Midbrain (tissue), 1 donor: ENCODE measurements at regions not wholly inside any gene's neighbourhood (a gene's known extent, or its start where the extent isn't known, plus 50 kb on each side); places are given as distances from the start of the nearest gene placed in this dataset.
A peak's percentile ranks its signal among the peaks of the same experiment; 100 is the strongest.

Experiments
- DNase-seq: peaks from one replicate; lab custom pipeline; 2025; lab: John Stamatoyannopoulos, UW

DNA sequence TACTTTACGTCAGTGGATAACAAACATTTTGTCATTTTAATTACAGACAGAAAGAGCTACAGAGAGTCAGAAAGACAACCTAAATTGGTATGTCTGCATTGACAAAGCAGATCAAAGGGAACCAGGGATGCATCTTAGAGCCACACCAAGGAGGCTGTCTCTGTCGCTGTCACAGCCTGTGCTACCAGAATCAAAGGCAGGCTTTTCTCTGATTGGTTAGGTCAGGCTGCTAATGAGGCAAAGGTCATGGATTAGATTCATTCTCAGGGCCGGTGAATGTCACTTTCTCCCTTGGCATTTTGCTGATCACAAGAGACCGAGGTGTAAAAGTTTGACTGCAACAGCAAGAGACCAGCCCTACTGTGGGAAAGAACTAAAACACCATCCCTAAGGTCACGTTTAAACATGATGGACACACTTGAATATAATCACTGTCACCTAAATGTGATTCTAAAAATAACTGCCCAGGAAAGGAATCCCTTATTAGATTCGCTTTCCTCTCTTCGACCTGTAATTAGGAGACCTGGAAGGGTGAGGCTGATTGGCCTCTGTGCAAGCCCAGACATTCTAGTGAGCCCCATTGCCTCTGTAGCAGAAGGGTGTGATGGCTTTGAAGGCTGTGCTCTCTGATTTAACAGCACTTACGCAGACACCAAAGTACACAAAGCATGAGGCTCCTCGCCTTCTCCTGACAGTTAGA is 314.4 kb upstream of the NBEA start:
- no peak for DNase-seq

DNA sequence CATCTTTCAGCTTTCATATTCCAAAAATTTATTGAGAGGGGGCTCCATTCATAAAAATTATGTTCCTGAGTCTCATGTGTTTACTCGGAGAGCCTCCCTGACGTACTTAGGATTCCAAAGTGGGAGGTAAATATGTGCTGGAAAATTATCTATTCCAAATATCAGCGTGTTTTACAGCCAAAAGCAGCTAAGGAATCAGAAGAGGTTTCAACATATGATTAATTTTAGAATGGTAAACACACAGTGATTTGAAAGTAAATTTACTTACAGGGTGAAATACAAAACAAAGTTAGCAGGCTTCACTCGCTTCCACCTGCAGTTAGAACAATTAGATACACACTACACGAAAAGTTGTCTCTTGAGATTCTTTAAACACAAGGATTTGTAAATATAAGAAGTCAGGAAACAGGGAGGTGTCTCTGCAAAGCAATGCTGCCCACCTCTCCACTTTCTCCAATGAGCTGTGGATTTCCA is 313.8 kb upstream of the NBEA start:
- DNase-seq = no peak

- no peak for DNase-seq
Observed at GRCh38 chr13:34634448-34634847, 307.6 kb upstream of the NBEA start.

DNA sequence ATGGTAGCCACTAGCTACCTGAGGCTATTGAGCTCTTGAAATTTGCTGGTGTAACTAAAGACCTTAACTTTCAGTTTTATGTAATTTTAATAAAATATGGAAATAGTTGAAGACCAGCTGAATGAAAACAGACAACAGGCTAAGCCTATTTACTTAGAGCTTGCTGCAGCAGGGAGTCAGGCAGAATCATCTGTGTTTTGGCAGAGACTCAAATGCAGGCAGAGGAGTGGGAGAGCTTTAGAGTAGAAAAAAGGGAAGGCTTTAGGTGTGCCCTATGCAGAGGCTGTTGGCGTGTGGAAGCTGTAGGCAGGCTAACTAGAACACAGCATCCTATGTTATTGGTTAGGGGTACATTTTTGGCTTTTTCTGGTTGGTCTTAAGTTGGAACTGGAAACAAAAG is 304.9 kb upstream of the NBEA start:
- DNase-seq = no peak

GRCh38 chr13:34637636-34638035 is 304.4 kb upstream of the NBEA start:
- DNase-seq = no peak

DNA sequence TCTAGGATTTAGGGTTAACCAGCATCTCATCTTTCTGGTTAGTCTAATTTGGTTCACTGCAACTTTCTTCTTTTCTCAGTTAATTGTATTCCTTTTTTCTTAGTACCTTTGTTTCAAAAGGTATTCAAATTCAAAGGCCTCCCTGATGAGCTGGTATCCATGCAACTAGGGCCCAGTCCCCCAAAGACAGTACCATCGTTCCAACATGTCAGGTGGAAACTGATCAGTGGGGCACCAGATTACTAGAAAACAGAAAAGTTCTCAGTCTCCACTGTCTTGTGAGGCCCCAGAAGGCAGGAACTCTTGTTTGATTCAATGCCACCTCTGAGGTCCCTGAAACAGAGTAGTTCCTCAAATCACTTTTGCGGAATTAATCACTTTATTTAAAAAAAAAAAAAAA is 303.2 kb upstream of the NBEA start:
- no peak for DNase-seq

DNA sequence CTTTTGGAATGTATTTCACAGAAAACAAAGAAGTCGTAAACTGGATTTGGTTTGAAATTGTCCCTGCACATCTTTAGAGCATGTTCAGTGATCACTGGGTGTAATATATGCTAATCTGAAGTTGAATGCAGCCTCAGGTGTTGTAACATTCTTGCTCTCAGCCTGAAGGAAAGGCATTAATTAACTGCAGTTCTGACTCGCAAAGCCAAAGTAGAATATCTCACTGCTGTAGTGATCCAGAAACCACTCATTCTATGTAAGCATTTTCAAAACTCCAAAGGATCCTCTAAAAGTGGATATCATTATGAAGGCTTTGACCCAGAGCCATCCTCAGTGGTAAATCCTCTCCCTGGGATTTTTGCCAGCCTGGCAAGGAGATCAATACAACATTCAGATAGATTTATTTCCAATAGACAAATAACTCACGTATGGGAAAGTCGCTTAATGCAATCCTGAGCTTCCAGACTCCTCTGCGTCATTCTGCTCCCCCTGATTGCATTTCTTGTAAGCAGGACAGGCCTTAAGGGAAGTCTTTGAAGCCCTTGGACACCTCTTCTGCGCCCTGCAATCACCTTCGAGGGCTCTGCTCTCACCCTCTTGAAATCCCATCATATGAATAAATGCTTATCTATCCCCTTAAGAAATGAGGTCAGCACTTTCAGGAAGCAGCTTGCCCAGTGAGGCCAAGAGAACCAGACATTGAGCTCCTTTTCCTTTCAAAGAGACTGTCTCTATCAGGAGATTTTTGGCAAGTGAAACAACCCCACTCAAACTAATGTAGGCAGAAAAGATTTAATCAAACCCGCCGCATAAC is 301.7 kb upstream of the NBEA start:
- no peak for DNase-seq

DNA sequence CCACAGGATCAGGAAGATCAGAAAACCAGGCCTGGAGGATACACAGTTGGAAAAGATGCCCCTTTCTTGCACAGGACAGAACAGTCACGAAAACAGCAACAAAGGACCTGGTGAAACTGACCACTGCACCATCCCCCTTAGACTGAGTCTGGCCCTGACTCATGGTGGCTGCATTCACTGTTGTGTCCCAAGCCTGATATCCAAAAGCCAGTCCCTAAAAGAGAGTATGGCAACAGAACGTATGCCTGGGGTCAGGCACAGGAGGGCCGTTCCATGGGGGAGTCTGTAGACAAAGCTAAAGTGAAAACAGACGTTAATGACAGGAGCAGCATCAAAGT is 301.1 kb upstream of the NBEA start:
- DNase-seq = no peak

DNA sequence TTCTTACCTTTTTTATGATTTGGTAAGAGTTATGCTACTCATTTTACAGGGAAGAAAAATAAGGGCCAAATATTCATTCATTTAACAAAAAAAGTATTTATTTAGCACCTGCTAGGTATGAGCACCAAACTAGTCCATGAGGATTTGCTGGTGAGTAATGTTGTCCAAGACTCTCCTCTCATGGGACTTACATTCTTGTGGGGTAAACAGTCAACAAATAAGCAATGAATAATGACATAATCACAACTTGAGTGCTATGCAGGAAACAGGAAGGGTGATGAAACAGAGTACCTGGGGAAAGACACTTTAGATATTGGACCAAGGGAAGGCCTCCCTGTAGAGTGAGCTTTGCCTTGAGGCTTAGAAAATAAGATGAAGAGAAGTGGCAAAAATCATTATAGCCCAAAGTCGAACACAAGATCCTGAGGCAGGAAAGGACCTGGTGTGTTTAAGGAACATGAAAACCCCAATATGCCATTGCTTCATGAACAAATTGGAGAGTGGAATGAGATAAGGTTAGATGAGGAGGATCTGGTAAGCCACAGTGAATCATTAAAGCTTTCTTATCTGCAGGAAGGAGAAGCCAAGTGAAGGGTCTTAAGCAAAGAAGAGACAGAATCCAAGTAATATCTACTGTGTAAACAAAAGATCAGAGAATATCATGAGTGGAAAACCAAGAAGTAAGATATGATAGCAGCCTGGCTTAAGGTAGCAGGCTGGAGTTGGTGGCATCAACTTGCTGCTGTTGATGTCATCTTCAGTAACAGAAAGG is 294.5 kb upstream of the NBEA start:
- DNase-seq = no peak

- DNase-seq = no peak
Observed at GRCh38 chr13:34654203-34654602, 287.9 kb upstream of the NBEA start.

DNA sequence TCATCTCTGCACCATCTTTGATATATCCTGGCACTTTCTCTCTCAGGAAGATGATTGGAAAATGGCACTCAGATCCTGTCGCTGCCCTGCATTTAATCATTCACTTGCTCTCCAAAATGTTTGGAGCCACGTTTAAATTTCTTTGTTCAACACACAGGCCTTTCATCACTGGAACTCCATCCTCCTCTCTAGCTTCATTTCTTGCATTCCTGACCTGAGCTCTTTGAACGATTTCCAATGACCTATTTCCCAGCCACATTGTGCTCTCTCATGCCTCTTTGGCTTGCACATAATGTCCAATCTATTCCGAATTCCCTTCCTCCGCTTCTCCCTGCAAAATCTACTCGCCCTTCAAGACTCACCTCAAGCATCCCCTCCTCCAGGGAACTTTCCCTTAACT is 287.4 kb upstream of the NBEA start:
- DNase-seq = no peak

DNA sequence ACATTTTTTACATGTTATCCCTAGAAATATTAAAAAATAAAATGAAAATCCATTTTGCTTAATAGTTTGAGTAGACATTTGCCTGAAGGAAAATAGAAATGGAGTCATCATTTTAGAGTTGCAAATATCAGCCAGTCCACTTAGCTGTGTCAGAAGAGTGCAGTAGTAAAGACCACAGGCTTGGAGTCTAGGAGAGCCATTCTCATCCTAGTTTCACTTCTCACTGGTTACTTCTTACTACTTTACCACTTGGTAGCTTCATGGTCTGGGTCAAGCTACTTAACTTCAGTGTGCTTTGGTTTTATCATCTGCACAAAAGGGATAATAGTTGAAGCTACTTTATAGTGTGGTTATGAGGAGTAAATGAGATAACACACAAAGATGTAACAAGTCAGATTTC is 286.5 kb upstream of the NBEA start:
- DNase-seq = no peak

DNA sequence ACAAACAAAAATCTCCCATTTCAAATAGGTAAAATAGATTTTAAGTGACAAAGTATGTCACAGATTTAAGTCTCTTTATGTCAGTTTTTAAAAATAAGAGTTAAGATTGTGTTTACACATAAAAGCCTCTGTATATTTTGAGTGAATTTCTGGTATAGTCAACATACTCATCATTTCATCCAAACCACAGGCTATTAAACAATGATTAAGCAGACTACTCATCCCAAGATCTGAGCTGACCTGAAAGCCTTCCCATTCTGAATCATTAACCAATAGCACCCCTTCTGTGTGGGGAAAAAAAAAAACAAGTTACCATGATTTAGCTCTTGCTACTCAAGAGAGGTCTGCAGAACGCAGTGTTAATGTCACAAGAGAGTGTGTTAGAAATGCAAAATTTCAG is 284.4 kb upstream of the NBEA start:
- DNase-seq = no peak

- no peak for DNase-seq
Observed at GRCh38 chr13:34667286-34668218, 274.5 kb upstream of the NBEA start.

GRCh38 chr13:34671137-34671536 is 270.9 kb upstream of the NBEA start:
- peak; percentile 58 for DNase-seq

DNA sequence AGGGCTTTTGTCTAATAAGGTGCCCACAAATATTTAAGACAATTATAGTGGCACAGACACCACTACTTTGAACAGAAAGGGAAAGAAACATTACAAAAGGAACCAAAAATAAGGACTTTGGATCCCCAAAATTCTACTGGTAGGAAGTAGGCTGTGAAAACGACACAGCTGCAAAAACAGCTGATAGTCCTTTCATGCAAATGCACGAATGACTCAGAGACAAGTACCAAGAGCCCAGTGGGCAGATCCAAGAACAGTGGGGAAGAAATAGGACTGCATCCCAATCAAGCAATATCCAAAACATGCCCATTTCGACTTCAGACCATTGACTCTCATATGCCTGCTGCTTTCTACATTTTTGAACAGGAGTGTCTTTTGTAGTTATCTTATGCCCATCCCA is 269.4 kb upstream of the NBEA start:
- DNase-seq = no peak

DNA sequence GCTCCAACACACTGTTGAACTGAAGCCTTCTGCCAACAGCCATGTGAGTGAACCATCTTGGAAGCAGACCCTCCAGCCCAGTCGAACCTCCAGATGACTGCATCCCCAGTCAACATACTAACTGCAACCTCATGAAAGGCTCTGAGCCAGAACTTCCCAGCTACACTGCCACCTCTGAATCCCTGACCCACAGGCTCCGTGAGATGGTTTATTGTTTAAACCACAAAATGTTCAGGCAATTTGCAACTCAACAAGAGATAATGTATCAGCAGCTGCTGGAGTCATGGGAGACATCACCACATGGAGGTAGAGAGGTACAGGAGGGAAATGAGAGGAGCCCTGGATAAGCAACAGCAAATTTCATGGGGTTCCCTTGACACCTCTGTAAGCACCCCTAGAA is 266.4 kb upstream of the NBEA start:
- no peak for DNase-seq

DNA sequence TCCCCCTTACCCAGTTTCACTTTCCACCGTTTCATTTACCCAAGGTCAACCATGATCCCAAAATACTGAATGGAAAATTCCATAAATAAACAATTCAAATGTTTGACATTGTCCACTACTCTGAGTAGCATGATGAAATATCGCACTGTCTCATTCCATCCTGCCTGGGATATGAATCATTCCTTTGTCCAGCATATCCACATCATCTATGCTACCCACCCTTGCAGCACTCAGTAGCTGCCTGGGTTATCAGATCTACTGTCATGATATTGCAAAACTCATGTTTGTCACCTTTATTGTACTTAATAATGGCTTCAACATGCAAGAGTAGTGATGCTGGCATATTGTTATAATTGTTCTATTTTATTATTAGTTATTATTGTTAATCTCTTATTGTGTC is 263.9 kb upstream of the NBEA start:
- no peak for DNase-seq

DNA sequence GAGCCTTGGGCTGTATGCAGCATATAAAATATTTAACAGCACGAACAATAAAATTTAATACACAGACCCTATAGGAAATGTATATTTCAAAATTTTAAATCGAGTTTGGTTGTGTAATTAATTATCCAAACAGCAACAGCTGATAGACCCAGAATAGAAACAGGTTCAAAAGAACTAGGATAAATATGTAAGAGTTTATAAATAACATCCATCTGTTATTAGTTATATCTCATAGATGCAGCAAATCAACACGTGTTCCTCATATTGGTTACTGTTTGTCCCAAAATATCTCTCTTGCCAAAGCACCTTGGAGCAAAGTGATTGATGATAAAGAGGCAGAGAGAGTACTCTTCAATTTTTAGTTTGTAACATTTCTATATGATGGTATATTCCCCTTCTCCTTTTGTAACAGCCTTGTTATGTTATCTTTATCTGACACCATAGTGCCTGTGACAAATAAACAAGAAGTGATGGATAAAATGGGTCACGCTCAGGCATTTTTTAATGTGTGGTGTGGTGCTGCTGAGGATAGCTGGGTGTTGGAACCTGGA is 260.6 kb upstream of the NBEA start:
- no peak for DNase-seq

GRCh38 chr13:34695063-34695462 is 247.0 kb upstream of the NBEA start:
- no peak for DNase-seq

GRCh38 chr13:34696296-34696695 is 245.8 kb upstream of the NBEA start:
- DNase-seq = no peak

DNA sequence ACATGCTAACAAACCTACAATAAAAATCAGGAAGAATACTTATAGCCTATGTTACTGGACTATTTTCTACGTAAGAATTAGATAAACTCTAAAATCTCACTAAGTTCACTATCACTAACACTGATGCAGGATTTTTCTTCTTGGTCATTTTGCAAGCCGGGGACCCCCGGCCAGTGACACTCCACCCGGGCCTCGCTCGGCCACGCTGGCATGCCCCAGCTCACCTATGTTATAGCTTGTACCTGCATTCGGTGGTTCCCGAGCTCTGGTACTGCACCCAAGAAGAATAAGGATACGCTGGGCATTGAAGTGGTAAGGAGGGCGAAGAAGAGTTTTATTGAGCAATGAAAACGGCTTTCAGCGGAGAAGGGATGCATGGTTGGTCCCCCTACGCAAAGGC is 245.3 kb upstream of the NBEA start:
- DNase-seq = no peak
